ENCODE measurements at regions not wholly inside any gene's neighbourhood (a gene's known extent, or its start where the extent isn't known, plus 50 kb on each side); places are given as distances from the start of the nearest gene placed in this dataset.

GRCh38 chr12:47303995-47304560 lies 224.3 kb upstream of the AMIGO2 start:
- no peak for DNase-seq (ENCODE audit: low spot score)
- no peak for TF ChIP-seq CTCF (IDR thresholded peaks at IDR 0.05; ENCODE audit: borderline replicate concordance, control extremely low read depth, extremely low read depth, insufficient read depth, missing control alignments)
- in situ Hi-C loops (cut with MboI; ENCODE audit: low sequenced_read_pairs, unreplicated experiment), result no loop called here

GRCh38 chr12:47303207-47303606 lies 223.4 kb upstream of the AMIGO2 start:
- in situ Hi-C loops (cut with MboI; ENCODE audit: low sequenced_read_pairs, unreplicated experiment), result no loop called here
- TF ChIP-seq CTCF (IDR thresholded peaks at IDR 0.05; ENCODE audit: borderline replicate concordance, control extremely low read depth, extremely low read depth, insufficient read depth, missing control alignments), result no peak
- DNase-seq (ENCODE audit: low spot score), result no peak

- TF ChIP-seq CTCF (IDR thresholded peaks at IDR 0.05; ENCODE audit: borderline replicate concordance, control extremely low read depth, extremely low read depth, insufficient read depth, missing control alignments), result no peak
- in situ Hi-C loops (cut with MboI; ENCODE audit: low sequenced_read_pairs, unreplicated experiment), result no loop called here
- peak; percentile 41 for DNase-seq (ENCODE audit: low spot score)
Observed at GRCh38 chr12:47302111-47302671, 222.4 kb upstream of the AMIGO2 start.

- no peak for DNase-seq (ENCODE audit: low spot score)
- no peak for TF ChIP-seq CTCF (IDR thresholded peaks at IDR 0.05; ENCODE audit: borderline replicate concordance, control extremely low read depth, extremely low read depth, insufficient read depth, missing control alignments)
- in situ Hi-C loops (cut with MboI; ENCODE audit: low sequenced_read_pairs, unreplicated experiment), result no loop called here
Observed at GRCh38 chr12:47299586-47299985, 219.8 kb upstream of the AMIGO2 start.

GRCh38 chr12:47297993-47298392 lies 218.2 kb upstream of the AMIGO2 start:
- no peak for TF ChIP-seq CTCF (IDR thresholded peaks at IDR 0.05; ENCODE audit: borderline replicate concordance, control extremely low read depth, extremely low read depth, insufficient read depth, missing control alignments)
- in situ Hi-C loops (cut with MboI; ENCODE audit: low sequenced_read_pairs, unreplicated experiment), result no loop called here
- DNase-seq (ENCODE audit: low spot score), result no peak

GRCh38 chr12:47296828-47297227 lies 217.1 kb upstream of the AMIGO2 start:
- in situ Hi-C loops (cut with MboI; ENCODE audit: low sequenced_read_pairs, unreplicated experiment), result no loop called here
- no peak for TF ChIP-seq CTCF (IDR thresholded peaks at IDR 0.05; ENCODE audit: borderline replicate concordance, control extremely low read depth, extremely low read depth, insufficient read depth, missing control alignments)
- DNase-seq (ENCODE audit: low spot score), result no peak
